Left lung (tissue), 4 donors: ENCODE measurements at regions not wholly inside any gene's neighbourhood (a gene's known extent, or its start where the extent isn't known, plus 50 kb on each side); places are given as distances from the start of the nearest gene placed in this dataset.
"Not testable (repeated sequence)": the region's sequence is repeated elsewhere in the genome, so short reads cannot be mapped to it uniquely, and the experiment has no call there.

ENCODE experiments used
- ATAC-seq: fragments of 200-7000 bp; cut with Tn5 transposase; one replicate; pipeline ENCODE4 v1.9.1; 2020; ENCODE audit warnings: moderate library complexity
- DNase-seq, 4 donors: peaks; one replicate each; pipeline ENCODE4 v3.0.0-alpha.2; 2013 to 2020
- H3K27ac ChIP-seq, 2 donors: fragments of 200-600 bp; sonication (generic) in 1 of 2; one replicate each; pipeline versions ENCODE4 v1.5.0 to v1.8.0; 2020 to 2021
- H3K27me3 ChIP-seq, 2 donors: fragments of 200-600 bp; sonication (generic) in 1 of 2; one replicate each; pipeline versions ENCODE4 v1.5.0 to v1.8.0; 2020 to 2021
- H3K36me3 ChIP-seq, 2 donors: fragments of 200-600 bp; sonication (generic) in 1 of 2; one replicate each; pipeline versions ENCODE4 v1.5.0 to v1.8.0; 2020 to 2021
- H3K4me1 ChIP-seq, 2 donors: fragments of 200-600 bp; one replicate each; pipeline ENCODE4 v1.8.0; 2021
- H3K4me3 ChIP-seq, 2 donors: fragments of 200-600 bp; sonication (generic) in 1 of 2; one replicate each; pipeline versions ENCODE4 v1.5.0 to v1.8.0; 2020 to 2021; ENCODE audit warnings: mild to moderate bottlenecking in 1 of 2
- H3K9me3 ChIP-seq, 2 donors: fragments of 200-600 bp; sonication (generic) in 1 of 2; one replicate each; pipeline versions ENCODE4 v1.5.0 to v1.8.0; 2020 to 2021
- CTCF ChIP-seq, 2 donors: fragments of 200-600 bp; sonication (generic) in 1 of 2; IDR thresholded peaks; one replicate each; pipeline versions ENCODE4 v1.5.0 to v1.8.0; 2021; ENCODE audit warnings: antibody characterized with exemption in 2 of 2
- intact Hi-C, 2 donors: fragments of 100-400 bp; cut with DNase I; formaldehyde crosslinking; loops; one replicate each; pipeline versions ENCODE4 v1.11.2 to v1.14.2; 2022
- donor health status: DM: no; HTN: yes; CAD: no.
- donor health status: DM: no; HTN: no; CAD: no.

GRCh38 chr14:85342858-85343607 is 186.9 kb upstream of the FLRT2 start:
- H3K9me3 ChIP-seq = peaks cover 0 to 6% of the 10 kb centered on the region in 2 donors
- H3K4me1 ChIP-seq = no peaks in the 10 kb centered on the region
- no peaks in the 10 kb centered on the region for H3K36me3 ChIP-seq
- intact Hi-C loops = no loop called here
- no peak for TF ChIP-seq CTCF (IDR thresholded peaks at IDR 0.05)
- H3K27ac ChIP-seq = no peak overlapping the region
- H3K27me3 ChIP-seq = no peaks in the 10 kb centered on the region
- DNase-seq (no peak), ATAC-seq (no peak)
- H3K4me3 ChIP-seq = no peak overlapping the region

GRCh38 chr14:85344171-85344570 is 185.8 kb upstream of the FLRT2 start:
- no peak overlapping the region for H3K4me3 ChIP-seq
- TF ChIP-seq CTCF (IDR thresholded peaks at IDR 0.05) = no peak
- no peak for DNase-seq
- ATAC-seq = no peak
- no peak overlapping the region for H3K27ac ChIP-seq
- H3K4me1 ChIP-seq = no peaks in the 10 kb centered on the region
- no peaks in the 10 kb centered on the region for H3K36me3 ChIP-seq
- H3K9me3 ChIP-seq = peaks cover 0 to 7% of the 10 kb centered on the region in 2 donors
- H3K27me3 ChIP-seq = no peaks in the 10 kb centered on the region
- intact Hi-C loops = no loop called here

GRCh38 chr14:85344847-85345570 is 184.9 kb upstream of the FLRT2 start:
- intact Hi-C loops = no loop called here
- no peaks in the 10 kb centered on the region for H3K27me3 ChIP-seq
- H3K4me3 ChIP-seq = no peak overlapping the region
- DNase-seq (peak in 2 of 4 donors; percentile 18 to 24), ATAC-seq (no peak)
- H3K4me1 ChIP-seq = no peaks in the 10 kb centered on the region
- no peaks in the 10 kb centered on the region for H3K36me3 ChIP-seq
- TF ChIP-seq CTCF (IDR thresholded peaks at IDR 0.05) = no peak
- peaks cover 0 to 10% of the 10 kb centered on the region in 2 donors for H3K9me3 ChIP-seq
- H3K27ac ChIP-seq = no peak overlapping the region

GRCh38 chr14:85350667-85351066 is 179.3 kb upstream of the FLRT2 start:
- H3K4me1 ChIP-seq = no peaks in the 10 kb centered on the region
- intact Hi-C loops = no loop called here
- ATAC-seq (no peak), DNase-seq (no peak)
- no peaks in the 10 kb centered on the region for H3K27me3 ChIP-seq
- no peaks in the 10 kb centered on the region for H3K36me3 ChIP-seq
- H3K9me3 ChIP-seq = peaks cover 0 to 19% of the 10 kb centered on the region in 2 donors
- no peak overlapping the region for H3K27ac ChIP-seq
- no peak overlapping the region for H3K4me3 ChIP-seq
- TF ChIP-seq CTCF (IDR thresholded peaks at IDR 0.05) = no peak

GRCh38 chr14:85352588-85352987 is 177.4 kb upstream of the FLRT2 start:
- DNase-seq = peak in 1 of 4 donors; percentile 57
- H3K27ac ChIP-seq, intact Hi-C loops, ATAC-seq, H3K4me1 ChIP-seq, H3K4me3 ChIP-seq, H3K36me3 ChIP-seq, H3K27me3 ChIP-seq: not testable (repeated sequence)
- peaks cover 0 to 17% of the 10 kb centered on the region in 2 donors for H3K9me3 ChIP-seq
